GM19099 (cell line): ENCODE measurements at regions not wholly inside any gene's neighbourhood (a gene's known extent, or its start where the extent isn't known, plus 50 kb on each side); places are given as distances from the start of the nearest gene placed in this dataset.

Source experiments
- POLR2A ChIP-seq: IDR thresholded peaks from 3 replicates; pipeline ENCODE4 v1.6.1; 2011; ENCODE audit warnings: low read depth; ENCODE audit not compliant: insufficient read length; ENCODE audit errors: extremely low read depth

DNA sequence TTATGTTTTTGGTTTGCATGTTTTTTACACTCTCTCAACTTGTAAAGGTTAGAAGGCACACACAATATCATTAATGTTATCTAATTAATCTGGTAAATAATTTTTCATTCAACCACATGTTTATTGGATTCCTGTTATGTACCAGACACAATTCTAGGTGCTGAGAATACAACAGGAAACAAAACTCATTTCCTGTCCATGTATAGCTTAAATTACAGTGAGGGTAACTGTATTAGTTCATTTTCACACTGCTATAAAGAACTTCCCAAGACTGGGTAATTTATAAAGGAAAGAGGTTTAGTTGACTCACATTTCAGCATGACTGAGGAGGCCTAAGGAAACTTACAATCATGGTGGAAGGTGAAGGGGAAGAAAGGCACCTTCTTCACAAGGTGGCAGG, 270.5 kb downstream of the TRIB2 start:
- TF ChIP-seq POLR2A, result no peak

DNA sequence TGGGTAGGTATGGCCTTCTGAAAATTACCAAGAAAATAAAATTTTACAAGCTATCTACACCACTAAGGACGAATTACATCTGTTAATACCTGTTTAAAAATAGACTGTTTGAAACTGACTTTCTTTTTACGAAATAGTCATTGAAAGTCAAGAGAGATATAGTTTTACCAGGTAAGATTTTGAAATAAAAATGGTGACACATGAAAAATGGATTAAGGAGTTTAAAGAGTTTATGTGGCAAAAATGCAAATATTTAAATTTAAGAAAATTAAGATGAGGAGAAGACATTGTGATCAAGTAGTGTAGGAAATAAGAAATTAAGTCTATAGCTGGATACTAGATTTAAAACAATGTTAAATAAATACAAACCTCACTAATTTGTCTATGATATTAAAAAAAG, 271.5 kb downstream of the TRIB2 start:
- no peak for TF ChIP-seq POLR2A

DNA sequence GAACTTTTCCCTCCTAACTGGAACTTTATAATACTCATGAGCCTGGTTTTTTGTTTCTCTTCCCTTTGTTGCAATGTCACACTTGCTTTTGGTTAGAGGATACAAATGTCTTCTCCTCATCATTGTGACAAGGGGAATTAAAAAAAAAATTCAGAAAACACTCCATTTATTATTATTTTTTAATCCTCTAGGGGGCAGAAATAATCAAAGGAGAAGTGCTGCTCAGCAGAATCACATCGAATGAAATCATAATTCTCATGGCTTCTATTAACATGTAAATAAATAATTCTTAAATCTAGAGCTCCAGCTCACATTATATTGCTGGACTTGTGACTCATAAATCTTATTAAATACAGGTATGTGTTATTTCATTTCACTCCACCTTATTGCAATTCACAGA, 273.8 kb downstream of the TRIB2 start:
- no peak for TF ChIP-seq POLR2A

DNA sequence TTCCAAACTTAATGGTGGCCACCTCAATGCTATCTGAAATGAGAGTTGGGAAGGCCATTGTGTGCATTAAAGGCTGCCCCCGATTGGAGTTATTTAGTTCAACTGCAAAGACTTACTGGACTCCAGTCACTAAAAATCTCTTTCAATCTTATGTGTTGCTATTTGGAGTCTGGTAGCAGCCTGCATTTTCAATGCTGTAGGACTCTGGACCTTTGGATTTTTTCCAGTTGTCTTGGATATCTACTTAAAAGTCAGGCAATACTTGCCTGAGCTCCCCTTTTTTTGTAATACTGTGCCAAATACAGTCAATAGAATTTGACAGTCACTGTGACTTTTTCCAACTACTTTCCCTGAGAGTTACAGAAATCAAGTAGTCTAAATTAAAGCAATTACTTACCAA, 281.9 kb downstream of the TRIB2 start:
- TF ChIP-seq POLR2A, result no peak

DNA sequence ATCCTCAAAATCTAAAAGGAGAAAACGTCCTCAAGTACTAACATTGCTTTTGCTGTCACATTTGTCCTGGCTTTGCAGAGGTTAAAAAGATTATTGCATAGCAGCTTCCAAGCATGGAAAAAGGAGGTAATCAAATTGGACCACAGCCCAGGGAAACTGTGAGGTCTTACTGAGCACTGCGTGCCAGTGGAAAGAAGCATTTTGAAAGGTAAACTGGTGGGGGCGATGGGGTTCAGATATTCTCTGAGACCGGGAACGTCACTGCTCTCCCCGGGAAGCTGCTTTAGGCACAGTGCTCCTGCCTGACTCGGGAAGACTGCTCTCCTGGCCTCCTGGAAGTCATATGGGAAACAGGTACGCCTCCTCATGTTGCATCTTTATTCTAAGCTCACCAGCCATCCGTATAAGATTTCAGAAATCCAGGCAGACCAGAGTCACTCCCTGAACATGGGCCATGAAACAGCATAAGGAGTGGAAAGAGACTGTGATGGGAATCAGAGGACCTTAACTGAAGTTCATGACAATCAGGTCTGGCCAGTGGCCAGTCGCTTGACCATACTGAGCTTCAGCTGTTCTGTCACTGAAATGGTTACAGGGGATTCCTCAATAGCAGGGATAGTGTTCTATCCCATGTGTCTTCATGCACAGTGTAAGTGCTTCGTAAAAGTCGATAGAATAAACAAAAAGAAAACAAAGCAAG, 284.1 kb downstream of the TRIB2 start:
- no peak for TF ChIP-seq POLR2A

DNA sequence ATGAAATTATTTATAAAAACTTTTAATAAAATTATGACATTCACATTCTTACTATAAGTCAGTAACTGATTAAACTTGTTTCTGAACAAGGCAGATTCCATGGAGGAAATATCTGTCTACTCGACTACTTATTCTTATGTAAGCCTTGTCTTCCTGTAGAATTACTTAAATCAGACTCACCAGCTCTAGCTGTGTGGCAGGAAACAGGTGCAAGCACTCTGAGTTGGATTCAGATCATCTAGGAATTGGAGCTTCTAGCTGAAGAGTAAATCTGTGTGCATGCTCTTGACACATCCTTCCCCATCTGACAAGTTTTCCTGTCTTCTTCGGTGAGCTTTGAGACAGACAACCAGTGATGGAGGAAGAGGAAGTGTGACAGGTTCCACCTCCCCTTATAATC, 284.7 kb downstream of the TRIB2 start:
- TF ChIP-seq POLR2A, result no peak

DNA sequence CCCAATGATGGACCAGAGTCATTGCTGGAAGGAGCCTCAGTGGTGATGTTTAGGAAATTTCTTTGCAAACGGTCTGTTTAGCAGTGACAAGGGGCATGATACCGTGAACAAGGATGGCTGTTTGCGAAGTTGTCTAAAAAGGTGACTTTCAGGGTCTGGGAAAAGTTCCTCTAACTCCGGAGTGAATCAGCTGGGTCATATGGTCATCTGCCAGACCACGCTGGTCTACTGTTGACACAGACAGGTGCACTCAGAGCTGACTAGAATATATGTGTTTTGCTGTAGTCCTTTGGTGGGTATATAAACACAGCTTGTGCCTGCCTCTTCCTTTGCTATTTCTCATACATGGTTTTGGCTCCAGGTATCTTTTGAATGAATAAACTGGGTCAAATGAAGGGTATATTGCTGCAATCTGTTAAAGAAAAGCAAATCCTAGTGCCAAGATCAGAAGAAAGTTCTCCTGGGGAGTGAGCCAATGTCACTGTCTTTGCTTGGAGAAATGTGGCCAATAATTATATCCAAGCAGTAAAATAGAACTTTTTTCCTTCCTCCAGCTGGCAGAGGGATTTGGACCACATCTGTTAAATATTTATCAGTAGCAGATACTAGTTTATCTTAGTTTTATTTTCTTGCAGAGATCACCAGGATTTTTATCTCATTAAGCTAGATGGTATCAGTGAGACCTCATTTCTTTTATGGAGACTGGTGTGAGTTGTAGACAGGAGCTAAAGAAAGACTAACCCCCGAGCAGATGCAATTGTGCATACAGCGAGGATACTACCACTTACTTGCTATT, 286.0 kb downstream of the TRIB2 start:
- TF ChIP-seq POLR2A, result no peak

DNA sequence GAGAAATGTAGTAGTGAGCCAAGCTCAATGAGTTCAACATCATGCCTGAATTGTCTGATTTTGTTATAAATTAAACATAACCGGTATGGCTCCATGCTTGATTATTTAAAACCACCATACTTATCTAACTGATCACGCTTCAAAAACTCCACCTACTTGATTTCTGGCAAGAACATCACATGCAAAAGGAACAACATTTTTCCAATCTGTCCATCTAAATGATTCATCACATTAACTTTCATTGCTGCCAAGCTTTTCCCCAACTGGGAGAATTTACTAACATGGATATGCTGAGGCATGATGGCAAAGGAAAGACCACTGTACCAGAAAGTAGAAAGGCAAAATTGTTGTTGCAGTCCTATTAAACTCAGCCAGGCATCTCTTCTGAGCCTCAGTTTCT, 286.8 kb downstream of the TRIB2 start:
- TF ChIP-seq POLR2A, result no peak

DNA sequence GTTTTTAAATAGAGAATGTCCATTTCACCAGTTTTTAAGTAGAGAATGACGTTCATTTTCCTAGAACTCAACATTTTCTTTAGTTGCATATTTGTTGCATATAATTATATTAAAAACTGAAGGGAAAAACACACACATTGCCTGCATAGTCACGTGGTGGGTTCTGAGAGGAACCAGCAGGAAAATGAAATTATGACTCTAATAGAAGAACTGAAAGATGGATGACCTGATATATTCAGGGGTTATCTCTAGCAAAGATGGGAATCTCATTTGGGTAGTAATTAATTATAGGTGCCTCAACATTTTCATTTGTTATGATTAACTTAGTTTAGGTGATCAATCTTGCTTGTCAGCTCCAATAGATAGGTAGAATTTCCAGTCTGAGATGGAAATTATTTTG, 288.3 kb downstream of the TRIB2 start:
- TF ChIP-seq POLR2A, result no peak

DNA sequence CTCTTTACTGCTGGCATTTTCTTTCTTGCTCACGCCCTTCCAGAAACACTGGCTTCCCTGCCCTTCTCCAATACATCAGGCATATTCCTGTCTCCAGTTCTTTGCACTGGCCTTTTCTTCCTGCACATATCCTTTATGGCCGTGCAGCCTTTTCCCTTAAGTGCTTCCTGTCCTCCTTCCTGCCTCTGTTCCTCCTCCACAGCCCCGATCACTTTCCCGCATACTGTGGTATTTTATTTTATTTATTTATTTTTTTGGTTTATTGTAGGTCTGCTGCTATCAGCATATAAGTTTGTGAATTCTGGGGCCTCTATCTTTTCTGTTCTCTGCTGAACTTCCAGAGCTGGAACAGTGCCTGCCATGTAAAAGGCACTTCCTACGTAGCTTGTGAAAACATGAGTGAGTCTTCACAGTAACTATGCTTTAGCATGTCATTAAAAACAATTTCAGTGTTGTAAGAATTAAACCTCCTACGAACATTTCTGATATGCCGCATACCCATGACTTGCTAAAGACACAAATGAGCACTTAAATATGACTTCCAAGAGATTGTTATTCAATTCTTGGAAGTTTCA, 289.1 kb downstream of the TRIB2 start:
- no peak for TF ChIP-seq POLR2A

DNA sequence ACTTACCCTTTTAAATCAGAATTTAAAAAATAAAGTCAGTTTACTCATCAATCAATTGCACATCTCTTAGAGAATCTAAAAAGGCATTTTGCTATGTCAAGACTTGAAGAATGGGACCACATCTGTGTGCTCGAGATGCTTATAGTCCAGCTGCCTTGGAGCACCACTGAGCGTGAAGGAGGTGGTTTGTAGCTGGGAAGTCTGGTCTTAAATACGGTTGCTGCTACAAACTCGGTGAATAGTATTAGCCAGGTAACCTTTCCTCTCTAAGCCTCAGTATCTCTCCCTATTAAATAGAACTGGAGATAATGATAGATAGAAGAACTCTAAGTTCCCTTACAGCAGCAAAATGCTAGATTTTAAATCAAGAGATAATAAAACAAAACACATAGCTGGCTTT, 289.7 kb downstream of the TRIB2 start:
- TF ChIP-seq POLR2A, result no peak

DNA sequence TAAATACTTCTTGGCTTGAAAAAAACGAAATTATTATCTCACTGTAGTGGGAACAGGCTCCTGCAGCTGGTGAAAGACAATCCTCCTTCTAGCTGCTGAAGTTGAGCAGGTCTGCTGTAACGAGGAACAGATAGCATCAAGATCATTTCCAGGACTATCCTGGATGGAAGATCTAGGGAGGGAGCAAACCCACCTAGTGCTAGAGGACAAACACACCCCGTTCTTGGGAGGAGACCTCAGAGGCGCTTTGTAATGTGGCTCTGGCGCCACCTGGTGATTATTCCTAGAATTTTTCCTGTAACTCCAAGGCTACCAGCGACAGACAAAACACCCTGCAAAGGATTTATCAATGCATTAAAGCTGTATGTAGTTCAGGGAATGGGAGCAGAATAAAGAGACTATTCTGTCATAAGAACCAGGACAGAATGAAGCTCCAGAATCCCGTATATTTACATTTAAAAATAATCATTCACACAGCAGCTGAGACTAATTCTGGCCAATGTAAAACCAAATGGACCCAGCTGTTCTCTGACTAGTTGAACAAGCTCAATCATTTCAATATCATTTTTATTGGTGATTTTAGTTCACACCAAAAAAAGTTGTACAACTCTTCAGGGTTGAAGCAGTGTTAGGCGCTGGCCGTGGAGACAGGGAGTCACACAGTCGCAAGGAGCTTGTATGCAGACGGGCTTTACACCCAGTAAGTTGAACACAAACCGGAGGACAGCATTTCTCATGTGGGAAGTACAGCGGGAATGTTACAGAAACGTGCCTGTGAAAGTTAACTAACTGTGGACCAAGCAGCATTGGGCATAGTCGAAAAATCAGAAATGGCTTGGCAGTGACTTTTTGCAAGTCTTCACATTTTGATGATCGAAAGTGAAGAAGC, 290.3 kb downstream of the TRIB2 start:
- no peak for TF ChIP-seq POLR2A

DNA sequence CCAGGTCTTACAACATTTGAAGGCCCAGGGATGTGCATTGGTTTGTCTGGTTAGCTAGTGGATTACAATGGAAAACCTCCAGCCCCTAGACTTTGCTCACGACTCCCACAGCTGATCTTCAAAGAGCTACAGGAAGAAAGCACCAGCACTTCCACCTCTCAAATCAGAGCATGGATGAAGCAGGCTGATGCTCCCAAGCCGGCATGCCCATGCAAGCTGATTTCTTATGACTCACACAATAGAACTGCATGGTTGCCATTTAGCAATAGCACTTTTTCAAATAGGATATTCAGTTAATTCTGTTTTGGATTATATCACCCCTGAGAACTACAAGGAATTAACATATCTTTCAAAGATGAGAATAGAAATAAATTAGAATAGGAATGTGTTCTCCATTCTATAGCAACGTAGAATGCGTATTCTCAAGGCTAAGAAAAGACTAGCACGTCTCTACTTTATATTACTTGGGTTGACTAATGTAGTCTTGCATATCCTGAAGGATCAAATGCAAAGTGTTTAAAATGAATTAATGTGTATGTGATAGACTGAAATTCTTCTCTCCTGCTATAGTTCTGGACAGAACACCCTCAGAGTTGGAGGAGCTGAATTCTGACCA, 292.4 kb downstream of the TRIB2 start:
- TF ChIP-seq POLR2A, result no peak

DNA sequence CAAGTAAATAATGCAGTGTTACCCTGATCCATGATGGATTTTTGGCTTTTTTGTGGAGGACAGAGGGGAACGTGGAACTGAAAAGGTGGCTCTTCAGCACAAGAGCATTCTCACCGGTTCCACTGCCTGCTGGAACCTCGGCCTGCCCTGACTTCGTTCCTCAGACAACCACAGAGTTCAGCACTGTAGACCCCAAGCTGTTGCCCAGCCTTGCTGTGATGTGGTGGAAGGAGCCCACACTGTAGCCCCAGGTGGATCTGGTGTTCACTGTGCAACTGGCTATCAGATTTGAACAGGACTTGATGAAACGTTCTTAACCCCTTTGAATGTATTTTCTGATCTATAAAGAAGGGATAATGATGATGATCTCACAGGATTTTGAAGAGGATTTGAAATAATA, 293.5 kb downstream of the TRIB2 start:
- TF ChIP-seq POLR2A, result no peak

DNA sequence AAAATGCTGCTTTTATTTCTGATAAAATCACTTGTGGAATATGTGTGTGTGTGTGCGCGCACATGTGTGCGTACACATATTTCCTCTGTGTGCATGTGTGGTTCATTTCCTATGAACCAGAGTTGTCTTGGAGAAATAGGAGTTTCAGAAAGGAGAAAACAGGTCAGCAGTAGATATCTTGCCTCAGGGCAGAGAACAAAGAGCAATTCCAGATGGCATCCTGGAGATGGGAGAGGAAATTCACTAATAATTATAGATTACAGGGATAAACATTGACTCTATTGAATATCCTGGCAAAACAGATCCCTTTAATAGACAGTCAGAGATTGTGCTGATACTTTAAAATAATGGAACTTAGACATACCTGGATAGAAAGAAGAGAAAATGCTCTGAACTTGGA, 298.0 kb downstream of the TRIB2 start:
- TF ChIP-seq POLR2A, result no peak
